ENCODE measurements at regions not wholly inside any gene's neighbourhood (a gene's known extent, or its start where the extent isn't known, plus 50 kb on each side); places are given as distances from the start of the nearest gene placed in this dataset.

DNA sequence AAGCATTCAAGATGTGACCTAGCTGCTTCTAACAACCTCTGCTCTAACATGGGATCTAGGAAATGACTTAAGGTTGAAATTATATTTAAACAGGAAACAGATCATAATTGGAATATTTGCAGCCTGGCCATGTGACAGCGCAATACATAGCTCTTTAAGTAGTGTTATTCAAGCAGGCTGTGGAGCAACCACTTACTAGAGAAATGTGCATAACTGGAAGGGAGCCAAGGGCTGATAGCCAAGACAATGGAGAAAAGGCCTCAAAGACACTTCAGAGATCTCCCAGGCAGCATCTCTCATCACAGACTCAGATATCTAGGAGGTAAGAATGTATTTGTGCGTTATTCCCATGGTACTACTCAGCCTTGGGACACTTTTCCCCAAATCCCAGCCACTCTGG, 823.0 kb upstream of the PRMT6 start:
- TF ChIP-seq POLR2A (IDR thresholded peaks at IDR 0.05; ENCODE audit: low read depth, low read length) (no peak), POU2F2 (IDR thresholded peaks at IDR 0.05; ENCODE audit: low read depth, low read length) (no peak), POLR2AphosphoS5 (IDR thresholded peaks at IDR 0.05; ENCODE audit: low read depth, low read length) (no peak), TAF1 (IDR thresholded peaks at IDR 0.05; ENCODE audit: low read depth, low read length) (no peak), PAX5 (IDR thresholded peaks at IDR 0.05; ENCODE audit: insufficient read depth, low read length, severe bottlenecking) (no peak), SPI1 (IDR thresholded peaks at IDR 0.05; ENCODE audit: low read depth, low read length) (no peak)
